ENCODE measurements at regions not wholly inside any gene's neighbourhood (a gene's known extent, or its start where the extent isn't known, plus 50 kb on each side); places are given as distances from the start of the nearest gene placed in this dataset.
"Not testable (repeated sequence)": the region's sequence is repeated elsewhere in the genome, so short reads cannot be mapped to it uniquely, and the experiment has no call there.

GRCh38 chr6:68544450-68544849 lies 90.6 kb upstream of the ADGRB3 start:
- H3K27me3 ChIP-seq (replicated peaks; ENCODE audit: control insufficient read depth, insufficient read depth, low read length) = no peaks in the 10 kb centered on the region
- H3K36me3 ChIP-seq (ENCODE audit: control insufficient read depth, insufficient read depth, low read length) = no peaks in the 10 kb centered on the region
- H3K4me3 ChIP-seq (replicated peaks; ENCODE audit: low read depth, low read length) = no peak overlapping the region
- no peak for DNase-seq (ENCODE audit: extremely low read depth, insufficient read length)
- no peak for TF ChIP-seq CTCF (IDR thresholded peaks at IDR 0.05; ENCODE audit: insufficient read depth, low read length, poor library complexity, severe bottlenecking)

GRCh38 chr6:68533339-68533795 lies 101.7 kb upstream of the ADGRB3 start:
- no peaks in the 10 kb centered on the region for H3K36me3 ChIP-seq (ENCODE audit: control insufficient read depth, insufficient read depth, low read length)
- no peak for TF ChIP-seq CTCF (IDR thresholded peaks at IDR 0.05; ENCODE audit: insufficient read depth, low read length, poor library complexity, severe bottlenecking)
- DNase-seq (ENCODE audit: extremely low read depth, insufficient read length) = no peak
- H3K4me3 ChIP-seq (replicated peaks; ENCODE audit: low read depth, low read length) = no peak overlapping the region
- no peaks in the 10 kb centered on the region for H3K27me3 ChIP-seq (replicated peaks; ENCODE audit: control insufficient read depth, insufficient read depth, low read length)

- H3K36me3 ChIP-seq (ENCODE audit: control insufficient read depth, insufficient read depth, low read length) = no peaks in the 10 kb centered on the region
- H3K4me3 ChIP-seq (replicated peaks; ENCODE audit: low read depth, low read length) = no peak overlapping the region
- DNase-seq (ENCODE audit: extremely low read depth, insufficient read length) = no peak
- H3K27me3 ChIP-seq (replicated peaks; ENCODE audit: control insufficient read depth, insufficient read depth, low read length) = no peaks in the 10 kb centered on the region
- TF ChIP-seq CTCF (IDR thresholded peaks at IDR 0.05; ENCODE audit: insufficient read depth, low read length, poor library complexity, severe bottlenecking) = no peak
Observed at GRCh38 chr6:68527691-68528090, 107.4 kb upstream of the ADGRB3 start.

GRCh38 chr6:68506911-68507310 lies 128.2 kb upstream of the ADGRB3 start:
- DNase-seq (ENCODE audit: extremely low read depth, insufficient read length) = no peak
- H3K36me3 ChIP-seq (ENCODE audit: control insufficient read depth, insufficient read depth, low read length) = no peaks in the 10 kb centered on the region
- TF ChIP-seq CTCF (IDR thresholded peaks at IDR 0.05; ENCODE audit: insufficient read depth, low read length, poor library complexity, severe bottlenecking) = no peak
- no peaks in the 10 kb centered on the region for H3K27me3 ChIP-seq (replicated peaks; ENCODE audit: control insufficient read depth, insufficient read depth, low read length)
- no peak overlapping the region for H3K4me3 ChIP-seq (replicated peaks; ENCODE audit: low read depth, low read length)

- no peaks in the 10 kb centered on the region for H3K36me3 ChIP-seq (ENCODE audit: control insufficient read depth, insufficient read depth, low read length)
- H3K4me3 ChIP-seq (replicated peaks; ENCODE audit: low read depth, low read length) = no peak overlapping the region
- TF ChIP-seq CTCF (IDR thresholded peaks at IDR 0.05; ENCODE audit: insufficient read depth, low read length, poor library complexity, severe bottlenecking) = no peak
- DNase-seq (ENCODE audit: extremely low read depth, insufficient read length) = no peak
- H3K27me3 ChIP-seq (replicated peaks; ENCODE audit: control insufficient read depth, insufficient read depth, low read length) = no peaks in the 10 kb centered on the region
Observed at GRCh38 chr6:68502946-68503345, 132.1 kb upstream of the ADGRB3 start.

- H3K36me3 ChIP-seq (ENCODE audit: control insufficient read depth, insufficient read depth, low read length) = no peaks in the 10 kb centered on the region
- H3K4me3 ChIP-seq (replicated peaks; ENCODE audit: low read depth, low read length) = no peak overlapping the region
- TF ChIP-seq CTCF (IDR thresholded peaks at IDR 0.05; ENCODE audit: insufficient read depth, low read length, poor library complexity, severe bottlenecking) = no peak
- DNase-seq (ENCODE audit: extremely low read depth, insufficient read length) = no peak
- H3K27me3 ChIP-seq (replicated peaks; ENCODE audit: control insufficient read depth, insufficient read depth, low read length) = no peaks in the 10 kb centered on the region
Observed at GRCh38 chr6:68497927-68498326, 137.2 kb upstream of the ADGRB3 start.

GRCh38 chr6:68494880-68495279 lies 140.2 kb upstream of the ADGRB3 start:
- DNase-seq (ENCODE audit: extremely low read depth, insufficient read length) = not testable (repeated sequence)

More at GRCh38 chr6:68494880-68495279, 140.2 kb upstream of the ADGRB3 start:
- not testable (repeated sequence) for H3K27me3 ChIP-seq (replicated peaks; ENCODE audit: control insufficient read depth, insufficient read depth, low read length); H3K36me3 ChIP-seq (ENCODE audit: control insufficient read depth, insufficient read depth, low read length); H3K4me3 ChIP-seq (replicated peaks; ENCODE audit: low read depth, low read length)
